ENCODE measurements at regions not wholly inside any gene's neighbourhood (a gene's known extent, or its start where the extent isn't known, plus 50 kb on each side); places are given as distances from the start of the nearest gene placed in this dataset.

DNA sequence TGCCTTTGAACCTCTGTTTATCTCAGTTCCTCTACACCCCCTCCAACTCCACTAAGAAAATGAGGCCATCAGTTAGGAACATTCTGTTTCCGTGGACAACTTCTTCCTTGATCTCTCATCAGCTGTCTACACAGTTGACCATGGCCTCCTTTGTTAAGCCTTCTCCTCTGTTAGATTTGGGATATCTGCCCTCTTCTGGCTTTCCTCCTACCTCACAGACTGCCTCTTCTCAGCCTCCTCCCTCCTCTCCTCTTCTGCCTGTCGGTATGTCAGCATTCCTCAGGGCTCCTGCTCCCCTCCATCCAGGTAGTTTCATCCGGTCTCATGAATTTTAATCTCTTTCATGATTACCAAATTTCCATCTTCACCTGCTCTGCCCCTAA is 454.9 kb downstream of the FOXO1 start:
- H3K36me3 Mint-ChIP-seq (ENCODE audit: low read depth) = peaks cover 12% of the 10 kb centered on the region
- no peak overlapping the region for H3K4me3 Mint-ChIP-seq
- H3K9me3 Mint-ChIP-seq = peaks cover 3% of the 10 kb centered on the region
- H3K4me1 Mint-ChIP-seq (ENCODE audit: low read depth) = peaks cover 34% of the 10 kb centered on the region
- H3K27ac Mint-ChIP-seq = no peak overlapping the region
- no peaks in the 10 kb centered on the region for H3K27me3 Mint-ChIP-seq (ENCODE audit: low read depth)

DNA sequence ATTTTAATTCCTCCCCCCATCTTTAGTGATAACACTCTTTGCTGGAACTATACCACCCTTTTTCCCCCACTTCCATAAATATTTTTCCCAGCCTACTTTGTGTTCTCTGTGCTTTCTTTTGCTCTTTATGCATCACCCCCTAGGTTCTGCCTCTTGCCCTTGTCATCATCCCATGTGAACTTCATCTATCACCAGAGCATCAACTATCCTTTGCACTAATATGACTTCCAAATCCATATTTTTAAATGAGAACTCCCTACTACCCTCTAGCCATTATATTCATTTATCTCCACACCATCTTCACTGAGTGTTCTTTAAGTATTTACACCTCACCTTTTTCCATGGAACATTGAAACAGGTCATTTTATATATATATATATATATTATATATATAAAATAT is 452.7 kb downstream of the FOXO1 start:
- peaks cover 18% of the 10 kb centered on the region for H3K4me1 Mint-ChIP-seq (ENCODE audit: low read depth)
- no peaks in the 10 kb centered on the region for H3K27me3 Mint-ChIP-seq (ENCODE audit: low read depth)
- no peak overlapping the region for H3K4me3 Mint-ChIP-seq
- peaks cover 4% of the 10 kb centered on the region for H3K36me3 Mint-ChIP-seq (ENCODE audit: low read depth)
- no peaks in the 10 kb centered on the region for H3K9me3 Mint-ChIP-seq
- H3K27ac Mint-ChIP-seq = no peak overlapping the region

DNA sequence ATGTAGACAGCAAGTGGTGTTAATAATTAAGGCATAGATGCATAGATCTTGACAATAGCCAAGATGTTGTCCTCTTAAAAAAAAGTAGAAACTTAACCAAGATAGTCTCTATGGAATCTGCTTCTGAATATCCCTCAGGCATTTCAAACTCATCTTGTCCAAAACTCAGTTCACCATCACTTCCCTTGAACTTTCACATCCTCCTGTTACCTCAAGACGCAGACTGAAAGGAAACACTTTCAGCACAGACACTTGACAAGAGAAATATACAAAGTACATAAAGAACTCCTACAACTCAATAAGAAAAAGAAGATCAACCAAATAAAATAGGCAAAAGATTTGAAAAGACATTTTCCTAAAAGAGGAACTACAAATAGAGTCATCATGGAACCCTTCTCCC is 451.1 kb downstream of the FOXO1 start:
- Mint-ChIP-seq H3K27me3 (ENCODE audit: low read depth) (no peaks in the 10 kb centered on the region), H3K4me3 (no peak overlapping the region), H3K4me1 (ENCODE audit: low read depth) (peaks cover 21% of the 10 kb centered on the region), H3K27ac (no peak overlapping the region), H3K9me3 (no peaks in the 10 kb centered on the region), H3K36me3 (ENCODE audit: low read depth) (peaks cover 7% of the 10 kb centered on the region)

DNA sequence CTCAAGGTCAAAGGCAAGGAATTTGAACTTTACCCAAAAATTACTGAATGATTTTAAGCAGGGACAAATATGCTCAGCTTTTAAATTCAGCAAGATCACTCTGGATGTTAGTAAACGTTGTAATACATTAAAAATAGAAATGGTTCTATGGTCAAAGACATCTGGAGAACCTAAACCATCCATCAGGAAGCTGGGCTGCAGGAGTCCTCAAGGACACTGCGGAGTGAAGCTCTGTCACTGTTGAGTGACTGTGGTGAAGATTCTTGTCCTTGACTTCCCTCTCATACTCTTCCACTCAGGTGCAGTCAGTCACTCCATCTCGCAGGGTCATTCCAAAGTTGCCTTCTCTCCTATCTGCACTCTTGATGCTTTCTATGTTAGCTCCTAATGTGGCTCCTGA is 450.7 kb downstream of the FOXO1 start:
- Mint-ChIP-seq H3K27ac (no peak overlapping the region), H3K9me3 (no peaks in the 10 kb centered on the region), H3K4me3 (no peak overlapping the region), H3K27me3 (ENCODE audit: low read depth) (no peaks in the 10 kb centered on the region), H3K36me3 (ENCODE audit: low read depth) (peaks cover 8% of the 10 kb centered on the region), H3K4me1 (ENCODE audit: low read depth) (peaks cover 25% of the 10 kb centered on the region)

DNA sequence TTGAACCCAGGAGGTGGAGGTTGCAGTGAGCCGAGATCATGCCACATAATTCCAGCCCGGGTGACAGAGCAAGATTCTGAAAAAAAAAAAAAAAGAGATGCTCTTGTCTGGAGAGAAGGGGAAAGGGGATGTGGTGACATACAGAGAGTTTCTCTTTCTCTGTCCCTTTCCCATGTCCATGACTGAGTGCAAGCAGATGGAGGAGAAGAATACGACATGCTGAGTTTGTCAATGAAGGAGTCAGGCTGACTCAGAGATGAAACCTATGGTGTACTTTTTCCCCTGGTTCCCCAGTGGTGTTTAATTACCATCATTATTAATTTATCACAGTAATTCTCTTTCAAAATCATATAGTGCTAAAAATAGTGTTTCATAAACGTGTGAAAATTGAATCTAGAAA is 448.8 kb downstream of the FOXO1 start:
- Mint-ChIP-seq H3K4me3 (no peak overlapping the region), H3K27me3 (ENCODE audit: low read depth) (no peaks in the 10 kb centered on the region), H3K9me3 (no peaks in the 10 kb centered on the region), H3K36me3 (ENCODE audit: low read depth) (peaks cover 8% of the 10 kb centered on the region), H3K4me1 (ENCODE audit: low read depth) (peaks cover 32% of the 10 kb centered on the region), H3K27ac (no peak overlapping the region)

DNA sequence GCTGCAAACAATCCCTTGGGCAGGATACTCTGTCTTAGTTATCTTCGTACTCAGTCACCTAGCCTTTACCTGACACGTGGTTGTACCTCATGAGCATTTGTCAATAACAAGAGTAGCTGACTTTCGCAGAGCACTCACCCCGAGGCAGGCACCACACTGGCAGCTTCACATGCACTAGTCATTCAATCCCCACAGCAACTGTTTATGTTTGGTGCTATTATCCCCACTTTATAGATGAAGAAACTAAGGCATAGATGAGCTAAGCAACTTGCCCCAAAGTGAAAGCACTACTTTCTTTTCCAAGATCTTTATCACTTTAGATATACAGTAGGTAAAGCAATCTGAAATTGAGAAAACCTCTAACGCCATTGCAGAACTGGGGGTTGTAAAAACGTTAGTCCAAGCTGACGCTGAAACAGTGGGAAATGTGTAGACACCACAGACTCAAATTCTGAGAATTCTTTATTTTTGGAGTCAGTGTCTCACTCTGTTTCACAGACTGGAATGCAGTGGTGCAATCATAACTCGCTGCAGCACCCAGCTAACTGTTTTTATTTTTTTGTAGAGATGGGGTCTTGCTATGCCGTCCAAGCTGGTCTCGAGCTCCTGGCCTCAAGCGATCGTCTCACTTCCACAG is 446.0 kb downstream of the FOXO1 start:
- Mint-ChIP-seq H3K27me3 (ENCODE audit: low read depth) (no peaks in the 10 kb centered on the region), H3K9me3 (no peaks in the 10 kb centered on the region), H3K27ac (peak overlapping the region; percentile 75), H3K36me3 (ENCODE audit: low read depth) (peaks cover 6% of the 10 kb centered on the region), H3K4me1 (ENCODE audit: low read depth) (peaks cover 33% of the 10 kb centered on the region), H3K4me3 (no peak overlapping the region)

DNA sequence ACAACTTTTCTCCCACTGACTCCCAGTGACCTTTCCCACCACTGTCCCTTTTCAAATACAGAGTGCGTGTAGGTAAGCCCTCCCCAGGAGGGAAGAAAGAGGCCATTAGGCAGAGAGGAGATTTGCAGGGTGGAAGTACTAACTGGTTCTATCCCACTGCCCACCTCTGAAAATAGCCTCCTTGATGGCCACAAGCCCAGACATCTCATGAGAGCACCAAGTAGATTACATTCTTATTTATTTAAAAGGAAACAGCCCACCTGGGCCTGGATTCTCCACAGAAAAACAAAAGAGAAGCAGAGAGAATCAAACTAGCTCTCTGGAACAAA is 445.3 kb downstream of the FOXO1 start:
- Mint-ChIP-seq H3K36me3 (ENCODE audit: low read depth) (peaks cover 6% of the 10 kb centered on the region), H3K9me3 (no peaks in the 10 kb centered on the region), H3K27me3 (ENCODE audit: low read depth) (no peaks in the 10 kb centered on the region), H3K4me1 (ENCODE audit: low read depth) (peaks cover 32% of the 10 kb centered on the region), H3K4me3 (no peak overlapping the region), H3K27ac (peak overlapping the region; percentile 75)

DNA sequence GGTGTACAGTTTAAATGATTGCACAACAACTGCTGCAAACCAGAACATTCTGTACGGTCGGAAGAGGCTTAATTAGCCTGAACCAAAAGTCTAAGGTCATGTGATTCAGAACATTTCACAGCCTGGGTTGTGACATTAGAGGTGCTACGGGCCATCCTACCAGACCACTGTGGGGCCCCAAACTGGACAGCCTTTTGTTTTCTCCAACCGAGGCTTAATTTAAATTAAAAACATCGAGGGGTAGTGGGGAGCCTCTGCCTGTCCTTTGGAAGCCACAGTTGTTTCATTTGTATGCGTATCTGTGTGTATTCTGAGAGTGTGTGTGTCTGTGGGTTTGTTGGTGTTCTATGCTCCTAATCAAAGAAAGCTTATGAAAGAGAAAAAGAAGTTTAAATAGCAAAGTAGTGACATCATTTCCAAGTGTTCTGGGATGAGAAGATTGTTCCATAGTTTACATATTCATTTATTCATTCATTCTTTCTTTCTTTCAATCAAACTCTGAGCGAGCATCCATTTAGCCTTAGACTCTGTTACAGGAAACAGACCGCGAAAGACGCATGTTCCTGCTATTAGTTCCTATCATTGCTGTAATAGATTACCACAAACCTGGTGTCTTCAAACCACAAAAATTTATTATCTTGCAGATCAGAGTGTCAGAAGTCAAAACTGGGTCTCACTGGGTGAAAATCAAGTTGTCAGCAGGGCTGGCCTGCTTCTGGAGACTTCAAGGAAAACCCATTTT is 444.8 kb downstream of the FOXO1 start:
- H3K4me1 Mint-ChIP-seq (ENCODE audit: low read depth) = peaks cover 32% of the 10 kb centered on the region
- peak overlapping the region; percentile 75 for H3K27ac Mint-ChIP-seq
- peak overlapping the region; percentile 23 for H3K4me3 Mint-ChIP-seq

DNA sequence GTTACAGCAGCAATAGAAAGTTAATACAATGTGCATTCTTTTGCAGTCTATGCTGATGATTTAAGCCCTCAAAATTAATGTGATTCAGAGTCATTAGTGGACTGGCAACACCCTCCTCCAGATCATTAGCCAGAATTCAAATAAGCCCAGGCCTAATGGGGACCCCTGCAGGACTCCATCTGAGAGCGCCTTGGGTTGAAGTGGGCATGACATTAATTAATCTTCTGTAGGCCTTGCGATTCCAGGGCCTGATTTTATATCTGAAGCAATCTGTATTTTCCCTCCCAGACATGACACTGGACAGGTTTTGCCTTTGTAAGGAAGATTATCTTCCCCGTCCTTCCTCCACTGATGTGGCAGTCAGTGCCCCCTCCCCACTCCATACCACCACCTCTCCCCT is 442.9 kb downstream of the FOXO1 start:
- no peak overlapping the region for H3K4me3 Mint-ChIP-seq
- H3K9me3 Mint-ChIP-seq = no peaks in the 10 kb centered on the region
- H3K4me1 Mint-ChIP-seq (ENCODE audit: low read depth) = peaks cover 32% of the 10 kb centered on the region
- H3K27me3 Mint-ChIP-seq (ENCODE audit: low read depth) = no peaks in the 10 kb centered on the region
- H3K36me3 Mint-ChIP-seq (ENCODE audit: low read depth) = peaks cover 4% of the 10 kb centered on the region
- no peak overlapping the region for H3K27ac Mint-ChIP-seq

More for the DNA sequence above, 444.8 kb downstream of the FOXO1 start:
- Mint-ChIP-seq H3K36me3 (ENCODE audit: low read depth) (peaks cover 6% of the 10 kb centered on the region), H3K27me3 (ENCODE audit: low read depth) (no peaks in the 10 kb centered on the region), H3K9me3 (no peaks in the 10 kb centered on the region)

DNA sequence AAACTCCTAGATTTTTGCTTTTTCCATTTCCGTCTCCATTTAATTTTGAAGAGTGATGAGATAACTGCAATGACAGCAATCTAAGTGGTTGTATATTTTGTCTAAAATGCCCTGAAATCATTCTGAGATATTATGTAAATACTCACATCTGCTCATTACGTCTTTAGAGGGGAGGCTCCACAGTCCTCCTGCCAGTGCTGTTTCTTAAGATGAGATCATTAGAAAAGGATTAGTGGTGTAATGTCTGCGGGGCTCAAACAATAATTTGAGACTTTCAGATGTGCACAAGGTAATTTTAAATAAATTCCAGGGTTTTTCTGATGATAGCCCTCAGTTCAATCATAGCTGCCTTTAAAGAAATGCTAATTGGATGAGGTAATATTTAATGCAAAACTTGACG is 437.9 kb downstream of the FOXO1 start:
- Mint-ChIP-seq H3K36me3 (ENCODE audit: low read depth) (no peaks in the 10 kb centered on the region), H3K27me3 (ENCODE audit: low read depth) (no peaks in the 10 kb centered on the region), H3K27ac (no peak overlapping the region)

DNA sequence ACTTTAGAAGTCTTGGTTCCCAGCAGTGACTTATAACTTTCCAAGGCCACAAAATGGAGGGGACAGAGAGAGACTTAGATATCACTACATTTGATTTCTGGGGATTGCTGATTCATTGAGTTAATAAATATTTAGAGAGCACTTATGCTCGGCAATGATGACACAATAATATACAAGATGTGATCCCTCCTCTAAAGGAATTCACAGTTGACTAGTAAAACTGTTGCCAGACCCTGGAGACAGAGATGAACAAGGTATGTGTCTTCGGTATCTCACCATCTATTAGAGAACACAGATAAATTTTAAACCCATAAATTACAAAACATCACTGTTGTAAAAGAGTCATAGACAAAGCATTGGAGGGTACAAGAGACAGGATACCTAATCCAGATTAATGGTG is 437.5 kb downstream of the FOXO1 start:
- no peaks in the 10 kb centered on the region for H3K36me3 Mint-ChIP-seq (ENCODE audit: low read depth)
- H3K9me3 Mint-ChIP-seq = no peaks in the 10 kb centered on the region
- no peak overlapping the region for H3K4me3 Mint-ChIP-seq
- H3K27ac Mint-ChIP-seq = no peak overlapping the region
- peaks cover 12% of the 10 kb centered on the region for H3K4me1 Mint-ChIP-seq (ENCODE audit: low read depth)
- H3K27me3 Mint-ChIP-seq (ENCODE audit: low read depth) = no peaks in the 10 kb centered on the region

More for the DNA sequence above, 437.9 kb downstream of the FOXO1 start:
- Mint-ChIP-seq H3K4me1 (ENCODE audit: low read depth) (peaks cover 14% of the 10 kb centered on the region), H3K4me3 (no peak overlapping the region), H3K9me3 (no peaks in the 10 kb centered on the region)

DNA sequence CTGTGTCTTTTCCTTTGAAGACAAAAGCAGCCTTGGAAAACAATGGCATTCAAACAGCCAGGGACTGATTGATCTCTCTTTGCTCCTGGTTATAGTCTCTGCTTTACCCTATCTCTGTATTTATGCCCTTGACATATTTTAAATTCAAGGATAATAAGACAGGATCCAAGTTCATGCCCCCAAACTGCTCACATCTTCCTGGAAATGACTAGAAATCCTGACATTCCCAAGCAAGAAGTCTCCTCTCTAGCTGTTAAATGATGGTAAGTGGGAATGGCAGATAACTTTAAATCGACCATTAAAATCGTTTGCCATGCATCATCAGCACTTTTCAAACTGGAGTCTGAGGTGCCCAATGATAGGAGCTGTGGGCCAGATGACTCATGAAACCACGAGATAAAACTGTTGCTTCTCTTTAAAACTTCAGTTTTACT is 435.6 kb downstream of the FOXO1 start:
- Mint-ChIP-seq H3K4me1 (ENCODE audit: low read depth) (peaks cover 12% of the 10 kb centered on the region), H3K9me3 (no peaks in the 10 kb centered on the region), H3K36me3 (ENCODE audit: low read depth) (no peaks in the 10 kb centered on the region), H3K27ac (no peak overlapping the region), H3K4me3 (no peak overlapping the region), H3K27me3 (ENCODE audit: low read depth) (no peaks in the 10 kb centered on the region)

DNA sequence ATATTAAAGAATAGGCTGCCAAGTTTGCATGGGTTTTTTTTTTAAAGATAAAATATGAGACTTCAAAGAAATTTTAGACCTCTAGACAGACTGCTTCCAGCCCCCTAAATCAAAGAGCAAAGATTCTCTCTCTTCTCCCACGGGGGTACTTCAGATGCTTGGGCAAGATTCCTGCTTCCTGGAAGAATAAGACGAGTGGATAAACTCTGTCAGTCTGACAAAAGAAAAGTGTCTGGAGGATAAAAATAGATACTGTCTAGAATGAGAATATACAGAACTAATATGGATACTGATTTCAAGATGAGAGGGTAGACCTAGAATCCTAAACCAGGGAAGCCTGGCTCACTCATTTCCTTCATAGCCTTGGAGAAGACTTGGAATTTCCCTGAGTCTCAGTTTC is 435.1 kb downstream of the FOXO1 start:
- H3K4me3 Mint-ChIP-seq = no peak overlapping the region
- H3K4me1 Mint-ChIP-seq (ENCODE audit: low read depth) = peaks cover 12% of the 10 kb centered on the region
- H3K36me3 Mint-ChIP-seq (ENCODE audit: low read depth) = no peaks in the 10 kb centered on the region
- H3K9me3 Mint-ChIP-seq = no peaks in the 10 kb centered on the region
- H3K27me3 Mint-ChIP-seq (ENCODE audit: low read depth) = no peaks in the 10 kb centered on the region
- H3K27ac Mint-ChIP-seq = no peak overlapping the region

DNA sequence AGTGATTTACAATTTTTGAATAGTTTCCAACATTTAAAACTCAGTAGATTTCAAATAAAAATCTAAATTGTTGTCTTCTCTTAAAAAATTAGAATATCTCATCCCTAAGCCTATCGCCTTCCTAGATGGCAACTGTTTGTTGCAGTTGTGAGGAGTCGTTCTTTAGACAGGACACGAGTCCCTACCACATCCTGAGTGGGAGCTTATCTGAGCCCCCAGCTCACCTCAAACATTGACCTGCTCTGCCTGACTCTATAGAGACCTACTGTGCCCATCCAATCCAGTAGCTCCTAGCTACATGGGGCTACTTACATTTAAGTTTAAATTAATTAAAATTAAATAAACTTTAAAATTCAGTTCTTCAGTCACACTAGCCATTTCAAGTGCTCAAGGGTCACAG is 434.7 kb downstream of the FOXO1 start:
- Mint-ChIP-seq H3K4me3 (no peak overlapping the region), H3K4me1 (ENCODE audit: low read depth) (peaks cover 12% of the 10 kb centered on the region), H3K9me3 (no peaks in the 10 kb centered on the region), H3K36me3 (ENCODE audit: low read depth) (no peaks in the 10 kb centered on the region), H3K27me3 (ENCODE audit: low read depth) (no peaks in the 10 kb centered on the region), H3K27ac (no peak overlapping the region)

DNA sequence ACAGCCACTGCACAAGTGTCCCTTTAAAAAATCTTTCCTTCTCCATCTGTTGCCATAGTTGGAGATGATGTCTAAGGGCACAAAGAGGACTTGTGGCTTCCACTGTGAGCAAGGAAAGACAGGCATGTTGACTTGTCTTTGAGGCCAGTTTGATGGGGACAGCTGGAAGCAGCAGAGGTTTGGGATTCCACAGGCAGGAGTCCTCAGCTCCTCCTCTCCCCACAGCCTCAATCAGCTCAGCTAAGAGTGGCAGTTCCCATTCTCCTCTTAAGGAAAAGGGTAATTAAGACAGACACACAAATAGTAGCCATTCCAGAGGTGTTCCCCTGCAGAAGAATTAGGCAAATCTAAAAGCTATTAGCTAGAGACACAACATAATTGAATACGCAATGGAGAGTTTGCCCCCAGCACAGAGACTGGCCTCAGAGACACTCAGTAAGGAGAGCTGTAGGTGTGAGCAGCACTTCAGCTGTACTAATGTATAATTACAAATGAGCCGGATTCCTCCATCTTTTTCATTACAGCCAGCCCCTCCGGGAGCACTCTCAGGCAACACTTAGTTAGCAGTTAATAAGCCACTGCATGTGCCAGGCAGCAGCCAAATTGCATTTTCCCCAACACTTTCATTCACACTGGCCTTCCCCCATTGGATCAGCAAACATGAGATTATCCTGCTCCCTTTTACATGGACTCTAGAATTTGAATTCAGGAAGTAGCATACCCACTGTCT is 434.0 kb downstream of the FOXO1 start:
- H3K27me3 Mint-ChIP-seq (ENCODE audit: low read depth) = no peaks in the 10 kb centered on the region
- no peak overlapping the region for H3K27ac Mint-ChIP-seq
- H3K36me3 Mint-ChIP-seq (ENCODE audit: low read depth) = no peaks in the 10 kb centered on the region
- no peaks in the 10 kb centered on the region for H3K9me3 Mint-ChIP-seq
- no peak overlapping the region for H3K4me3 Mint-ChIP-seq
- H3K4me1 Mint-ChIP-seq (ENCODE audit: low read depth) = peaks cover 12% of the 10 kb centered on the region

Measured in T-helper 1 cell treated with Interleukin-12 subunit alpha and Interleukin-12 subunit beta and Interleukin-4 antibody, amounts not matched to agents 30 μg/mL and 1 μg/mL, for 36 hours (primary cell).